GM19452 (cell line): ENCODE measurements at regions not wholly inside any gene's neighbourhood (a gene's known extent, or its start where the extent isn't known, plus 50 kb on each side); places are given as distances from the start of the nearest gene placed in this dataset.
"Not testable (repeated sequence)": the region's sequence is repeated elsewhere in the genome, so short reads cannot be mapped to it uniquely, and the experiment has no call there.

Experiments
- ATAC-seq: cut with Tn5 transposase; IDR thresholded peaks from one replicate; pipeline ENCODE4 v1.9.1; 2021; ENCODE audit not compliant: unreplicated experiment

- ATAC-seq = not testable (repeated sequence)
These were observed 57.4 kb upstream of the NUTM2D start for GRCh38 chr10:87300163-87300562.

GRCh38 chr10:87301466-87302115 lies 56.0 kb upstream of the NUTM2D start:
- ATAC-seq = peak; percentile 87

- ATAC-seq = not testable (repeated sequence)
These were observed 55.4 kb upstream of the NUTM2D start for GRCh38 chr10:87302132-87302531.

- ATAC-seq = not testable (repeated sequence)
These were observed 53.8 kb upstream of the NUTM2D start for GRCh38 chr10:87303707-87304106.

- not testable (repeated sequence) for ATAC-seq
These were observed 50.9 kb upstream of the NUTM2D start for GRCh38 chr10:87306681-87307080.
